ENCODE measurements at regions not wholly inside any gene's neighbourhood (a gene's known extent, or its start where the extent isn't known, plus 50 kb on each side); places are given as distances from the start of the nearest gene placed in this dataset.
"Not testable (repeated sequence)": the region's sequence is repeated elsewhere in the genome, so short reads cannot be mapped to it uniquely, and the experiment has no call there.

- intact Hi-C loops (cut with micrococcal nuclease) = no loop called here
These were observed 91.9 kb downstream of the FCRL5 start for GRCh38 chr1:157460381-157460780.

GRCh38 chr1:157457279-157457678, 95.0 kb downstream of the FCRL5 start:
- no peak overlapping the region for H3K4me3 Mint-ChIP-seq
- CTCF ChIA-PET = no interaction called here

More at GRCh38 chr1:157460381-157460780, 91.9 kb downstream of the FCRL5 start:
- H3K4me3 Mint-ChIP-seq = no peak overlapping the region
- H3K27me3 Mint-ChIP-seq = peaks cover 3% of the 10 kb centered on the region
- CTCF ChIA-PET = no interaction called here
- DNase-seq (no peak), ATAC-seq (no peak)
- POLR2A ChIA-PET = no interaction called here
- H3K36me3 Mint-ChIP-seq (ENCODE audit: low read depth) = no peaks in the 10 kb centered on the region
- H3K9me3 Mint-ChIP-seq = no peaks in the 10 kb centered on the region
- no peak for TF ChIP-seq CTCF (IDR thresholded peaks at IDR 0.05)
- H3K4me1 Mint-ChIP-seq (ENCODE audit: low read depth) = no peaks in the 10 kb centered on the region
- H3K27ac Mint-ChIP-seq = no peak overlapping the region

GRCh38 chr1:157455318-157455717, 97.0 kb downstream of the FCRL5 start:
- Mint-ChIP-seq H3K36me3 (ENCODE audit: low read depth) (no peaks in the 10 kb centered on the region), H3K27me3 (peaks cover 3% of the 10 kb centered on the region), H3K4me1 (ENCODE audit: low read depth) (no peaks in the 10 kb centered on the region), H3K27ac (no peak overlapping the region), H3K4me3 (no peak overlapping the region), H3K9me3 (no peaks in the 10 kb centered on the region)
- intact Hi-C loops (cut with micrococcal nuclease) = no loop called here
- no peak for DNase-seq
- no peak for TF ChIP-seq CTCF (IDR thresholded peaks at IDR 0.05)
- ChIA-PET POLR2A (no interaction called here), CTCF (no interaction called here)
- ATAC-seq = no peak

More at GRCh38 chr1:157457279-157457678, 95.0 kb downstream of the FCRL5 start:
- ATAC-seq (no peak), DNase-seq (no peak)
- intact Hi-C loops (cut with micrococcal nuclease) = no loop called here
- no peak for TF ChIP-seq CTCF (IDR thresholded peaks at IDR 0.05)
- POLR2A ChIA-PET = no interaction called here
- no peaks in the 10 kb centered on the region for H3K9me3 Mint-ChIP-seq
- no peak overlapping the region for H3K27ac Mint-ChIP-seq
- no peaks in the 10 kb centered on the region for H3K36me3 Mint-ChIP-seq (ENCODE audit: low read depth)
- H3K27me3 Mint-ChIP-seq = peaks cover 3% of the 10 kb centered on the region
- no peaks in the 10 kb centered on the region for H3K4me1 Mint-ChIP-seq (ENCODE audit: low read depth)

- DNase-seq (no peak), ATAC-seq (no peak)
- POLR2A ChIA-PET = no interaction called here
- H3K27me3 Mint-ChIP-seq = no peaks in the 10 kb centered on the region
- H3K36me3 Mint-ChIP-seq (ENCODE audit: low read depth) = no peaks in the 10 kb centered on the region
- H3K9me3 Mint-ChIP-seq = no peaks in the 10 kb centered on the region
- no peaks in the 10 kb centered on the region for H3K4me1 Mint-ChIP-seq (ENCODE audit: low read depth)
- intact Hi-C loops (cut with micrococcal nuclease) = no loop called here
- TF ChIP-seq CTCF (IDR thresholded peaks at IDR 0.05) = no peak
- H3K4me3 Mint-ChIP-seq = no peak overlapping the region
- H3K27ac Mint-ChIP-seq = no peak overlapping the region
- CTCF ChIA-PET = no interaction called here
These were observed 102.2 kb downstream of the FCRL5 start for GRCh38 chr1:157450106-157450505.

GRCh38 chr1:157448636-157449035, 103.7 kb downstream of the FCRL5 start:
- Mint-ChIP-seq H3K9me3 (no peaks in the 10 kb centered on the region), H3K36me3 (ENCODE audit: low read depth) (no peaks in the 10 kb centered on the region), H3K27ac (no peak overlapping the region), H3K4me1 (ENCODE audit: low read depth) (no peaks in the 10 kb centered on the region), H3K4me3 (no peak overlapping the region), H3K27me3 (no peaks in the 10 kb centered on the region)
- CTCF ChIA-PET = no interaction called here
- ATAC-seq (no peak), DNase-seq (no peak)
- POLR2A ChIA-PET = interaction anchor here (0.6 kb wide), 1 partner anchor 381 kb away, joined by 4 read pairs; no protein-coding TSS in a partner anchor
- intact Hi-C loops (cut with micrococcal nuclease) = no loop called here
- TF ChIP-seq CTCF (IDR thresholded peaks at IDR 0.05) = no peak

GRCh38 chr1:157446356-157446755, 106.0 kb downstream of the FCRL5 start:
- H3K9me3 Mint-ChIP-seq; H3K4me1 Mint-ChIP-seq (ENCODE audit: low read depth); H3K27me3 Mint-ChIP-seq; POLR2A ChIA-PET; H3K36me3 Mint-ChIP-seq (ENCODE audit: low read depth); DNase-seq; H3K4me3 Mint-ChIP-seq; CTCF ChIA-PET; ATAC-seq; H3K27ac Mint-ChIP-seq; intact Hi-C loops (cut with micrococcal nuclease): not testable (repeated sequence)

GRCh38 chr1:157445616-157446140, 106.6 kb downstream of the FCRL5 start:
- H3K4me1 Mint-ChIP-seq (ENCODE audit: low read depth); DNase-seq; H3K9me3 Mint-ChIP-seq; H3K27ac Mint-ChIP-seq; POLR2A ChIA-PET; ATAC-seq; H3K27me3 Mint-ChIP-seq; H3K4me3 Mint-ChIP-seq; intact Hi-C loops (cut with micrococcal nuclease); H3K36me3 Mint-ChIP-seq (ENCODE audit: low read depth): not testable (repeated sequence)
- CTCF ChIA-PET = interaction anchor here (1.0 kb wide), 1 partner anchor 75 kb away, joined by 3 read pairs; no protein-coding TSS in a partner anchor
